ENCODE measurements at regions not wholly inside any gene's neighbourhood (a gene's known extent, or its start where the extent isn't known, plus 50 kb on each side); places are given as distances from the start of the nearest gene placed in this dataset.

DNA sequence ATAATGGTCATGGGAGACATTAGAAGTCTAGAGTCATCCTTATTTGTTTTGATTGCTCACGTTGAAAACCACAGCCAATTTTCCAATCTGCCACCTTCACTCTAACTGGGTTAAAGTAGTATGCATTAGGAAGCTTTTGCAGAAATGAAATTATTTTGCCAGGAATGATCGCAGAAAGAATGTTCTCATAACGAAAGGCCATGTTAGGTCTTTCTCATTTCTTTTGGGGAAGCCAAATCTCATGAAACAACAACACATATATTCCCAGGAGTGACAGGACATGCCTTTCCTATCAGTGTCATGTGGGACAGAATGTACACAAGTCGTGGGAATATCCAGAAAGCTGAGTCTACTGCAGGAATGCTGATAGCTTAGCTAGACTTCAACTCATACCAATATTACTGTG lies 386.3 kb downstream of the AASDHPPT start:
- DNase-seq = no peak

DNA sequence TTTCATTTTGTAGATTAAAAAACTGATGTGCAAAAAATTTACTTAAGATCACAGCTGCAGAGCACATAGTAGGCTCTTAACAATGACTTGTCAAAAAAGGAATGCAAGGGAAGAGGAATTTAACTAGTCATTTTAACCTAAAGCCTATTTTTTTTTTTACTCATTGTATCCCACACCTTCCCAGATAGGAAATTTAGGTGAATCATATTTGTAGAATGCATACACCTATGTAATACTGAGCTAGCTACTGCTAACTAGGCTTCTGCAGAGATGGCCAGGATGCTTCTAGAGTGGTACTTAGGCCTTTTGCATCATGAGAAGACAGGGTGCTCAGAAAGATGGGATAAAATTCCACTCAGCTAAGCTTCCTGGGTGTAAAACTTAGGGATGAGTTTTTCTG lies 387.3 kb downstream of the AASDHPPT start:
- DNase-seq = no peak

DNA sequence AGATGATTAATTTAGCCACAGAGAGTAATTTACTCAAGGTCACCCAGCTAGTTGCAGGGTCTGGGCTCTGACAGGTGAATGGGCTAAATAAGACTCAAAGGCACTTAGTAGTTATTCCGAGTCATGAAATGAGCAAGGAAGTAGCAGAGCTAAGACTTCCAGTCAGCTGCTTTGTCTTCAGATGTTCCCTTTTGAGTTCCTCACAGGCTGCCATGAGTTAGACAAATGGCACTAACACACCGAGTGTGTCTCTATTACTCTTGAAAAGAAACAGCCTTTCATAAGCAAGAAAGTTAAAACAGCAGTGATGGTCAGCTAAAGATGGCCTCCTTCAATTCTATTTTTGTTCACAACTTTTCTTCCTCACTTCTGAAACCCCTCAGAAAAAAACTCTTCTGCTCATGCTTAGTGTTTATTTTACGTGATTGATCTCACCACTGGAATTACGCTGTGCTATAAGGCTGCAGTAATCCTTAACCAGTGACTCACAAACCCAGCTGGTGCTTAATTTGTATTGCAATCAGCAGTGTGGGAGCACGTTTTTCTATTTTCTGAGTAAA lies 389.1 kb downstream of the AASDHPPT start:
- no peak for DNase-seq

DNA sequence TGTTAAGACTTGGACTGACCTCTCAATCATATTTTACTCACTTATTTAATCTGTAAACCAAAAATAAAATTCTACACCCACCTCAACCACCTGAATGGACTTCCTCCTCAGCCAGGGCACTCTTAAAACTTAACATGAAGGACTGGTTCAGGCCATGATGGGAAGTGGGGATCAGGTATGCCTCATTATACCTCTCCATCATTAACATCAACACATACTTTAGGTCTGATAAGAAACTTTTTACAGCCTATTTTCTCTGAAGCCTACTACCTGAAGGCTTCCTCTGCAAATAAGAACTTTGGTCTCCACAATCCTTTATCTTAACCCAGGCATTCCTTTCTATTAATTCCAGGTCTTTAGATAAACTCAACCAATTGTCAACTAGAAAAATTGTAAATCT lies 390.0 kb downstream of the AASDHPPT start:
- no peak for DNase-seq

DNA sequence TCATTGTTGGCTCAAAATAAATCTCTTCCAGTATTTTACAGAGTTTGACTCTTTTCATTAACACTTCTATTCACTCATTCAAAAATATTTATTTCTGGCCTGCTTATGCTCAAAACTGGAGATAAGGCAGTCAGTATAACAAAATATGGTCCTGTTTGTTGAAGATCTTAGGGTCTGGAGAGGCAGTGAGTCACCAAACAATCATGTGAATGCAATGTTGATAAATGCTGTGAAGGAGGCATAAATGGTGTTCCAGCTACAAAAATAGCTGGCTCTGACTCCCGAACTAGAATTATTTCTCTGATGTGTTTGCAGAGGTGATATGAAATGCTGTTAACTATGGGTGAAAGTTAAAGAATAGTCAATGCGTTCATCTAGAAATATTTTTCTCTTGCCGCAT lies 390.6 kb downstream of the AASDHPPT start:
- DNase-seq = no peak

DNA sequence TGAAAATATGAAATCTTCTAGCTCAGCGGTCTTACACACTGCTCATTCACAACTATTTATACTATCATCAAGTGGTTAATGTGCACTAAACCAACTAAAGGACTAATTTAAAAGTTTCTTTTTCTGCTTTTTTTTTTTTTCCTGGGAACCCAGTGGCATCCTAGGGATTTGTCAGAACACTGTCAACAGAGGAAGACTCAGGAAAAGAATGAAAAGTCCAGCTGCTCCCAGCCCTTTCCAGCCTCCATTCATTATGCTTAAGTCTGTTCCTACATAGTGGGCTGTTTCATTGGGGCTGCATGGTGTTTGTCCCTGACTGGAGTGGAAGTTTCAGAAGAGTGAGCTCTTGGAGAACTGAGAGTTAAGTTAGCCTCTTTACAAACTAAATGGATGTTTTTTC lies 391.1 kb downstream of the AASDHPPT start:
- no peak for DNase-seq

DNA sequence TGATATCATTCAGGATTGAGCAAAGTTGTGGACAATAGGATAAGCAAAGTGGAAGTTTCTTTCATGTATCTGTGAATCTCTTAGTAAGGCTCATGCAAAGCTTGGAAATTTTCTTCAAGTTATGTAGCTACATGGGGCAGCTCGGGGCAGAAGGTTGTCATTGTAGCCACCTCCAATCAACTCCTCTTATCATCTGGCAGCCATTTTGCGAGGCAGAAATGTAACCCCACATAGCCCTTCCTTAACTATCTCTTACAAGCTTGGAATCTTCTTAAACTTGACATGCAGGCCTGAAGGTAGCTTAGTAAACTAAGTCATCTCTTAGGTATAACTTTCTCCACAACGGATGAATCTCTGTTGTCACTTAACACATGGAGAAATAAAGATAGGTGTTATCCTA lies 392.8 kb downstream of the AASDHPPT start:
- DNase-seq = no peak

DNA sequence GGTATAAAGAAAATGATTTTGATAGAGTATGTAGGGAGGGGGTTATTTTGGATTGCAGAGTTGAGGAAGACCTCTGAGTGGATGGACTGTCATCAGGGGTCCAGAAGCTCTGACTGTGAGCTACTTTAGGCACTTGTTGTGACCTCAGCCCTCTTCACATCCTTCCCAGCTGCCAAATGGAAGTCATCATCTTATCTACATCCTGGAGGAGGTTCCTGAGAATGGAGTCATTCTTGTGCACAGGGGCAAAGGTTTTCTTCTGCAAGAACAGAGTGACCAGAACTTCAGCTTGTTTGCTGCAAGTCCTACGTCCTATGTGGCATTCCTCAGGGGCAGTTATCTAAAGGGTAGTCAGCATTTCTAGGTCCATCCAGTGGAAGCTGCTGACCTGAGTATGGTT lies 393.8 kb downstream of the AASDHPPT start:
- DNase-seq = no peak

DNA sequence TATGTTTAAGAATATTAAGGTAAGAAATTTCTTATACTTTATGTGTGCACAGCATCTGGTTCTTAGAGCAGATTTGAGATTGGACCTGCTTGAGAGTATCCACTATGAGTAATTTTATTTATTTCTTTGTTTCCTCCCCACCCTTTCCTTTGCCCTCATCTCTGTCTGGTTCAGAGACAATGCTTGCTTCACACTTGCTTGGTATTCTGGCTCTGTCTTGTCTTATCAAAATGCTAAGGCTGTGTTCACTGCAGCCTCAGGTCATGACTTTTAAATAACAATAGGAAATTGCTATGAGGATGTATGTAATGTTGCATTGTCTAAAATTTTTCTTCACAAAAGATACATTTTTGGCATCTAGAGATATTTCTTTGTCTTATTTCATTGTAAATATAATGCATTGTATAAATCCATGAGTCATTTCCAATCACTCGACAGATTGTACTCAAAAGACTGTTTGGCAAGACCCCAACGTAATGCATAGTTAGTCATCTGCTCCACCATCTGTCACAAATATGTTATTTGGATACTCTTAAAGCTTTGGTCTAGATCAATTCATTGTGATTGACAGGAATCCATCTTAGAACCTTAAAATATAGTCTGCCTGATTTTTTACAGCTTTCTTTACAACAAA lies 395.7 kb downstream of the AASDHPPT start:
- DNase-seq = no peak

DNA sequence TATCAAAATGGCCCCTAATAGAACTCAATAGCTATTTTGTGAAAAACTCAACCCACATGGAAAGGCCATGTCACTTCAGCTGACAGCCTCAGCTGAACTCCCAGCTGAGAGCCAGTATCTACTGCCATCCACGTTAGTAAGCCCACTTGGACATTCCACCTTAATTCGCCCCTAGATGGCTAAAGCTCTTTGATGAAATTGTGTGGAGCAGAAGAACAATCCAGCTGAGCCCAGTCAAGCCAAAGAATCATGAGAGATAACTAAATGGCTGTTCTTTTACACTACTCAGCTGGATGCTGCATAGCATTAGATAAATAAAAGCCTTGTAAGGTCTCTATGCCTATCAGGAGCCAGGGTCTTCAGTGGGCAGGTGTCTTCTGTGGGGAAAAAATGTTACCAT lies 396.8 kb downstream of the AASDHPPT start:
- DNase-seq = no peak

DNA sequence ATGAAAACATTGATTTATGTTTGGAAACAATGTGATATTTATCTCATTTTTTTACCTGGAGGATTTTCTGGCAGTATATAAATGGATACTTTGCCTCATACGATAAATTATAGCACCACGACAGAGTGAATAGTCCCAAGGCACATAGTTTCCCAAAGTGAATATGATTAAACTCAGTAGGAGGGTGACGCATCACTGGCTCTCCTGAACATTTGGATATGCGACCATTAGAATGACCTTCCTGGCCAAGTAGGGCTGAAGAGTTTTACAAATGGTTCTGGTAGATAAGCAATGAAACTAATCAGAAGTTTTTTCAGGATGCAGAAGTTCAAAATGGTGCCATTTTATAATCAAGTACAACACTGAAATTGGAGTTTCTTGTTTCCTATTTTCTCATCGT lies 397.7 kb downstream of the AASDHPPT start:
- DNase-seq = no peak

DNA sequence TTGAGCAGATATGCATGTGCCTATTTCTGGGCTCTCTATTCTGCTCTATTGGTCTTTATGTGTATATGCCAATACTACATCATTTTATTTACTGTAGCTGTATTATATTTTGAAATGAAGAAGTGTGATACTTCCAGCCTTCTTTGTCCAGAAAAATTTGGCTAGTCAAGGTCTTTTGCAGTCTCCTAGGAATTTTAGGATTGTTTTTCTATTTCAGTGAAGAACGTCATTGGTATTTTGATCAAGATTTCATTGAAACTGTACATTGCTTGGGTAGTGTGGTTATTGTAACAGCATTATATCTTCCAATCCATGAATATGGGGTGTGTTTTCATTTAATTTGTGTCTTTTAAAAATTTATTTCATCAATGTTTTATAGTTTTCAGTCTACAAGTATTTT lies 400.3 kb downstream of the AASDHPPT start:
- no peak for DNase-seq

DNA sequence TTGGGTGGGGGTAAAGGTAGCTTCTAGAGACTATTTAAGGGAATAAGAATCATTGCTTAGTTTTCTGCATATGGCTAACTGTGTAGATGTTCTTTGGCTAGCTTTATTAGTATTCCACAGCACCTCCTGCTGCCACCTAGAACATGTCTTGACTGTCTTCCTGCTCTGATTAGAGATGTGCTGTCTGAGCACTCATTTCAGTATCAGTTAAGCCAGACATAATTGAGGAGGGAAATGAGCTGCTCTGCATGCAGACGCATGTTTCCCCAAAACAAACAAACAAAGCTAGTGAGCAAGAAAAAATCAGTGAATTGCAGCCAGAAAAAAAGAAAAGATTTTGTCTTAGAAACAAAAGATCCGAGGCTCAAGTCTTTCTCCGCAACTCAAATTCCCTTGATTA lies 402.2 kb downstream of the AASDHPPT start:
- no peak for DNase-seq

DNA sequence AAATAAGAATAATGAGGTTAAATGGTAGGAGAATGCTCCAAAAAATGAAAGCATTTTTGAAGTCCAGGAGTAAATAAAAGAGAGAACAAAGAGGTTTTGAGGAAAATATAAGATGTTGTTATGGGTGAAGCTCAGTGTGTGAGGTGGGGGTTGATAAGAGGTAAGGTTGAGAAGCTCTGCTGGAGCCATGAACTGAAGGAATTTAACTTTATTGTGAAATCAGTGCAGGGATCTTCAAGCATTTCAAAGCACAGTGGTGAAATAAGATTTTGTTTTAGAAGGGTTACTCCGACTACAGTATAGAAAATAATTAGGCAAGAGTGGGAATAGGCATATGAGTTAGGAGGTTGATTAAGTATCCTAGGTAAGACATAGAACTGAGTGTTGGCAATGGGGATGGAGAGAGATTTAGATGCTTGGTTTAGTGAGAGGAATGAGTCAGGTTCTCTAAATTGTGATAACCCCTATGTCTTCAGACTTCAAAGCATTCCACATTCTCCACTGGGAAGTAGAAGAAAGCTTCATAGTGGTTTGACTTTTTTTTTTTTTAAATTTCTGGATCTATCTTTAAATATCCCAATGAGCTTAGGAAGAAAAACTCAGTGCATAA lies 403.2 kb downstream of the AASDHPPT start:
- no peak for DNase-seq

DNA sequence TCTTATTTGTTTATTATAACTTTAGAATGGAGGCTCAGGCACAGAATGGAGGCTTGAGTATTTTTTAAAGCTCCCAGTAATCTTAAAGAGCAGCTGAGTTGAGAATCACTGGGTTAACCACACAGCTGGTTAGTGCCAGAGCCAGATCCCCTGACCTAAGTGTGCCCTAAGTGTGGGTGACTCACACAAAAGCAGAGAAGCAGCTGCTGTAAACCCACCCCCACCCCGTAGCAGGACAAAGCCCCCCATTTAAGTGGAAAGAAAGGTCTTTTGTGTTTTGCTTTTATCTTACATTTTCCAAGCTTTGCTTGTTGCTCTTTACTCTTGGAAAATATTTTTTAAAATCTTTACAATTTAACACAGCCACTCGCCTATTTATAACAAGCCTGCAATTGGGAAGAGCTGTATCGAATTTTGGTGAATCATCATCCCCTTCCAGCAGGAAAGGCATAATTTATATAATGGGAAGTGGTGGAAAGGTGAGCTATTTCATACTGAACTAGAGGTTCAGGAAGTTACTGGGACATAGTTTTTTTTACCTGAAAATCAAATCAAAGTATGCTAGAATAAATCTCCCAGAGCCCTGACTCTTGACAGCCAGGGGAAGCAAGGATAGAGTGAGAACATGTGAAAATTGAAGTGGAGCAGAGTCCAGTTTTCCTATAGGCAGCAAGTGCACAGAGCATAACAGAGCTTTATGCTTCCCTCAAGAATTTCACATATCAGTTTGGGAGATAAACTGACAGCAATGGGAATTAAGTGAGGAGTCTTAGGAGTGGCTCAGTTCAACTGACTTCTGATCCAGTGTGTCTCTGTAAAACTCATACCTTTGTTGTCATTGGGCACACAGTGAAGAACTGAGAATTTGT lies 405.7 kb downstream of the AASDHPPT start:
- no peak for DNase-seq

DNA sequence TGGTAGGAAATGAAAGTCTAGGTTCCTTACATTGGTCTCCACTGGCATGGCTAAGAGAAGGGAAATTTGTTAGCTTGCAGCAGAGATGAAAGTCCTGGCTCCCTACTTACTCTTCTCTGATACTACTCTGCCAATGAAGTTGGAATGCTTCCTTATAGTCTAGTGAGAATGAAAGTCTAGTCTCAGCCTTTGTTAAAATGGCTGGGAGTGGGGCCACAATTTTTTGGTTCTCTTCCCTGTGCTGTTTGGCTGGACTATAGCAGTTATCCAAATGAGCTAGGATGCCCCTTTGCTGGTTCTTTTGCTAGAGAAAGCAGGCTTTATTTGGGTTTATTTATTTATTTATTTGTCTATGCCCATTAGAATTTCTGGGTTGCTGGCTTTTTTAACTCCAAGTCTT lies 414.3 kb downstream of the AASDHPPT start:
- DNase-seq = no peak

DNA sequence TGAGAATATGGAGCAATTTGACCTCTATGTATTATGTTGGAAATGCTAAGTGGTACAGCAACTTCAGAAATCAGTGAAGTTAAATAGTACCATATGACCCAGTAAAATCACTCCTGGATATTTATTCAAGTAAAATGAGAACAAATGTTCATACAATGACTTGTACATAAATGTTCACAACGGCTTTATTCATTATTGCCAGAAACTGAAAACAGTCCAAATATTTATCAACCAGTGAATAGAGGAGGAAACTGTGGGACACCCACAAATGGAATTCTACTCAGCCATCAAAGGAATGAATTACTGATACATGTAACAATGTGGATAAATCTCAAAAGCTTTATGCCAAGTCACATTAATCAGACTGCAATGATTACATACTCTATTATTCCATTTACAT lies 416.3 kb downstream of the AASDHPPT start:
- DNase-seq = no peak

DNA sequence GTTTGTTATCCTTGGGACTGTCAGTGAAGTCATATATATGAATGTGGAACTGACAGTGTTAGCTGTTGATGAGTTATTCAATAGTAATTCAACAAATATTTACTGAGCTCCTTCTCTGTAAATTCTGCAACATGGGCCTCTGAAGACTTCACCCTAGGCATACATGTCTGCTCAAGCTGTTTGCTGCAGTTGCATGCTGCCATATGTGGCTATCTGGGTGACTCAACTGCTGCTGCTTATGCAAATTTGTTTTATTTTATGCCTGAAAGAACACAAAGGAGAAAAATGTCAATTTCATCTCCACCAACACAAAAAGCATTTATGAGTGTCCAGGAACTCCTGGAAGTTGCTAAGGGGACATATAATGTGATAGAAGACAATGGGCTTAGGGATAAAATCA lies 417.6 kb downstream of the AASDHPPT start:
- DNase-seq = no peak

DNA sequence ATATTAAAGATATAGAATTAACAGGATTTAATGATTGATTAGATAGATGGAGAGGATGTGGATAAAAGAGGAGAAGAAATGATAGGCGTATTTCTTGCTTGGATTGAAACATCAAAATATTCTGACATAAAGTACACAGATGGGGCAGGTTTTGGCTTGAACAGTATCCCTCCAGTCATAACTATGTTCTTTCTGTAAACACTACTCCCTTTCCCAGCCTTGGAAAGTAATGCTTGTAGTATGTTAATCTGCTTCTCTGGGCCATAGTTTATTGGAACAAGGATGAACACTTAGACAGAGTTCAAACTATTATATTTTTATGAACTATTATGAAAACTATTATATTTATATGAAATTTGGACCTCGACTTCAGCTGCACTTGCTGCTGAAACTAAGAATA lies 419.2 kb downstream of the AASDHPPT start:
- DNase-seq = no peak

DNA sequence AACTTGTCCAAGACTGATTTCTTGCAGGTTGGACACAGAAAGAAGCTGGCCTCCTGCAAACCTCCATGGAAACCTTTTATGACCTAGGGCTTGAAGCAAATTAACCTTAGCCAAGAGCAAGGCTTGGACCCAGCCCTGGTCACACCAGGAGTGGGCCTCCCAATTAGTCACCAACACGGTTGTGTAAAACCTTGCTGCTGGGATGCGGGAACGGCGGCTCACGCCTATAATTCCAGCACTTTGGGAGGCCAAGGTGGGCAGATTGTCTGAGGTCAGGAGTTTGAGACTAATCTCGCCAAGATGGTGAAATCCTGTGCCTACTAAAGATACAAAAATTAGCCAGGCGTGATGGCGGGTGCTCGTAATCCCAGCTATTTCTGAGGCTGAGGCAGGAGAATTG lies 419.9 kb downstream of the AASDHPPT start:
- no peak for DNase-seq

DNA sequence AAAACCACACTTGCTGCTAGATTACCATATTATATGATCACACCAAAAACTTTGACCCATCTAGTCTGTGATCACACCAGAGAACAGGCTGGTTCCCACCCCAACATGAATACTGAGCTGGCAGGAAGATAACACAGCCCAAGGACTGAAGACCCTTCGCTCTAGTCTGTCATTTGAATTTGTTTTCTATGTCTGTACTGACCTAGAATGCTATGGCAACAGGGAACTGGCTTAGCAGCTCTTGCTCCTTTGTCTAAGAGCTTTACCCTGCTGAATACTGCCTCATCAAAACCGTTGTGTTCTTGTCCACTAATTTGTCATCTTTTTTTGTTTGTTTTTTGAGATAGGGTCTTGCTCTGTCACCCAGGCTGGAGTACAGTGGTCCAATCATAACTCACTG lies 420.4 kb downstream of the AASDHPPT start:
- DNase-seq = no peak

DNA sequence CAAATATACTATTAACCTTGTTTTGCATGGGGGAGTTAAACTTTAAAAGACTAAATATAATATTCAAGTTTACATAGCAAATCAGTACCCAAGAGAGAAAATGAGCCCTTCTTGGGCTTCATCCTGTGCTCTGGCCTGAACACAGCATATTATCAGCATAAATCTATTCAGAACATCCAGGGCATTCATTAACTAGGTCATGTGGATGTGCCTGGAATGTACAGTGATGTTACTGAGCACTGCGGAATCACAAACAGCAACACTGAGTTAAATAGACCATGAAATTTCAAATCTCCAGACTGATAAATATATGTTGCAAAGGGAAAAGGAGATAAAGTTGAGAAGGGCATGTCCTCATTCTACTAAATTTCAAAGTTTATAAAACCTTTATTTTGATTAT lies 426.4 kb downstream of the AASDHPPT start:
- DNase-seq = no peak

DNA sequence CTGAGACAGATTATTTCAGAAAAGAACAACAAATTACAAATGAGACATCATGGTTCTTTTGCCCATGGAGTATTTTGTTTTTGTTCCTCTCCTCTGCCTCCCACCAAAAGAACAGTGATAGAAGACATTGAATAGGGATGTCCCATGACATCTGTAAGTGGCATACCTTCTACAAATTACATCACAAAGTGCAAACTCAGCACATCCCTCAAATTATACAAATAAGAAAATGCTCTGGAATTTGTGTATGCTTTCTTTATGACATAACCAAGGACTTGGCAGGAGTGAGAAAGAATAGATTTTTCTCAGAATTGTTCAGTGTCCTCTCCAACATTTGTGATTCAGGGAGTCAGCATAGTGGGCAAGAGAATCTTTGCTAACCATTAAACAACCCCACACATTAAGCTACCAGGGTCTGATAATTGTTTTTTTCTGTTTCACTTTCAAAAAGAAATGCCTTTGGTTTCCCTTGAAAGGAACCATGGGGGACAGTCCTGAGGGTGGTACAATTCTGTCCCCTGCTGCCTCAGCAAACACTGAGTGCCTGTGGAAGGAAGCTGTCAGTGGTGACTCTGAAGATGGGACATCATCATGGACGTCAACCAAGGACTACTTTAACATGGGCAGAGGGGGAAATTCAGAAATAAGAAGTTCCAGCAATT lies 430.3 kb downstream of the AASDHPPT start:
- DNase-seq = no peak
